Activated CD4-positive, alpha-beta T cell treated with anti-CD3 and anti-CD28 coated beads for 24 hours (primary cell): ENCODE measurements at regions not wholly inside any gene's neighbourhood (a gene's known extent, or its start where the extent isn't known, plus 50 kb on each side); places are given as distances from the start of the nearest gene placed in this dataset.

Source experiments
- DNase-seq, 2 donors: peaks; one replicate each; pipeline ENCODE4 v3.0.0-alpha.2; 2020; ENCODE audit warnings: low read depth in 2 of 2

DNA sequence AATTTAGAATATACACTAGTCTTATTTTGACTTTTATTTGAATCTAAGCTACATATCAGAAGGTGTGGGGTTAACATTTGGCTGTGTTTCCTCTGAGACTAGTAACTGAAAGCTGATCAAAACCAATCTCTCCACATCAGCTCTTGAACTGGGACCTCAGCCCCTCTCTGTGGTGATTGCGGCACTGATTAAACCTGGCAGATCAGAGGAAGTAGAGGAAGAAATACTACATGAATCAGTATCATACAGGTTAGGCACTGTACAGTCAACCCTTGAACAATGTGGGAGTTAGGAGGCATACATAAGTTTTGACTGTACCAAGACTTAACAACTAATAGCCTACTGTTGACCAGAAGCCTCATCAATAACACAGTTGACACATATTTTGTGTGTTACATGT lies 122.5 kb upstream of the C1orf87 start:
- DNase-seq, result no peak

DNA sequence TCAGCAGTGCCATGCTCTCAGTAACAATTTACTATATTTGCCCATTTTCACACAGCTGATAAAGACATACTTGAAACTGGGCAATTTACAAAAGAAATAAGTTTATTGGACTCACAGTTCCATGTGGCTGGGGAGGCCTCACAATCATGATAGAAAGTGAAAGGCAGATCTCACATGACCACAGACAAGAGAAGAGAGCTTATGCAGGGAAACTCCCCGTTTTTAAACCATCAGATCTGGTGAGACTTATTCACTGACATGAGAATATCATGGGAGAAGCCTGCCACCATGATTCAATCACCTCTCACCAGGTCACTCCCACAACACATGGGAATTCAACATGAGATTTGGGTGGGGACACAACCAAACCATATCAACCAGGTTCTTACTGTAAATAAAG lies 112.1 kb upstream of the C1orf87 start:
- no peak for DNase-seq

DNA sequence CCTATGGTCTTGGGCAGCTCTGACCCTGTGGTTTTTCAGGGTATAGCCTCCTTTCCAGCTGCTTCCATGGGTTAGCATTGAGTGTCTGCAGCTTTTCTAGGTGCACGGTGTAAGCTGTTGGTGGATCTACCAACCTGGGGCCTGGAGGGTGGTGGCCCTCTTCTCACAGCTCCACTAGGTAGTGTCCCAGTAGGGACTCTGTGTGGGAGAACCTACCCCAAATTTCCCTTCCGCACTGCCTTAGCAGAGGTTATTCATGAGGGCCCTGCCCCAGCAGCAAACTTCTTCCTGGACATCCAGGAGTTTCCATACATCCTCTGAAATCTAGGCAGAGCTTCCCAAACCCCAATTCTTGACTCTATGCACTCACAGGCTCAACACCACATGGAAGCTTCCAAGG lies 111.0 kb upstream of the C1orf87 start:
- DNase-seq, result no peak

DNA sequence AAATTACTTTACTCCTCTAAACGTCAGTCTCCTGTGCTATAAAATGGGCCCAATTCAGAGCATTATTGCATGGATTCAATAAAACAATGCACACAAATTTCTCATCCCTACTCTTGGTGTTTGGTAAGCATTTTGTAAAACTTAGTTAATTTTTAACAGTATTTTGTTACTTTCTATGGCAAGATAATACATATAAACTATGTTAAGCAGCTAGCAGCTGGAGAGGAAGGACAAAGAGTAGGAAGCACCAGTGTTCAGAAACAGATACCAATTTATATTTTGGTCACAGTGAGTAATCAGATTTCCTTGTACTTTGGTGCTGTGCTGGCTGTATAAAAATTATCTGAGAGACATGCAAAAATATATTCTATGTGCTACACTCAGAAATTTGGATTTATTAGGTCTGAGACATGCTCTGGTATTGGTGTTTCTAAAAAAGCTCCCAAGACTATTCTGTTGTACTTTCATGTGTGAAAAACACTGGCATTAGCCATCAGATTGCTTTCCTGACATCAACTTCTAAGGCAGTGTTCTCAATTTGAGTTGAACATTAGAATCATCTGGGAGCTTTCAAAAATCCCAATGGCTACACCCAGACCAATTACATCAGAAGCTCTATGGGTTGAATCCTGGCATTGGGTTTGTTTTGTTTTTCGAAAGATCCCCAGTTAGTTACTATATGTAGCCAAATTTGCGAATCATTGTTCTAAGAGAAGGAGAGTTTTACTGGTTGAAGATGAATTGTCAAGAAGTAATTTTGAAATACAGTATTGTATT lies 100.3 kb upstream of the C1orf87 start:
- no peak for DNase-seq

DNA sequence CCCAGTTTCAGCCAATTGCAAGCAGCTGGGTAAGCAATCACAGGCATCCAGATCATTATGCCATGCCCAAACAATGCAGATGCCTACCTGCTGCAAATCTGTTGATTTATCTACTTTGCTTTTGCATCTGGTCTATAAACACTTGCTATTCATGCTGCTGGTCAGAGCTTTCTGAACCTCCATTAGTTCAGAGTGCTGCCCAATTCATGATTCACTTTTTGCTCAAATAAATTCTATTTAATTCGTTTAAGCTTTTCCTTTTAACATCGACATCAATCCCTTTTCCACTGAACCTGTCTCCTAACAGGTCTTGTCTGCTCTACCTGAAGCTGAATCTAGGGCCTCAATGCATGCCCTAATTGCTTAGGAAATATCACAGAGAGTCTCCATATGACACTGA lies 99.4 kb upstream of the C1orf87 start:
- DNase-seq, result no peak

DNA sequence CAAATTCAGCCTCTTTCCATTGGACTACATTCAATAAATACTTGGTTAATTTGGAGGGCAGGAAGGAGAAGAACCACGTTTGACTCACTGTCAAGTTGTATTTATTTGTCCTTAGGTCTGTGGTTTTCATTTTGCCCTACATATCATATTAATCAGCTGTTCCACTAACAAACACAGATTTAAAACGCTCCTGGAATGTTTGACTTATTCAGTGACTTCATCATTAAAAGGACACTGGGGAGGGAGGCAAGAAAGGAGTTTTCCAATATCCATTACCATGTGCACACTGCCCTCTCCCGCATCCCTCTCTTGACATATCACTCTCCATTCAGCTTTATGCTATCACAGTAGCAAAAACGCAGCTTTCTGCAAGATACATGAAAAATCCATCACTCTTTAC lies 98.2 kb upstream of the C1orf87 start:
- DNase-seq, result no peak

DNA sequence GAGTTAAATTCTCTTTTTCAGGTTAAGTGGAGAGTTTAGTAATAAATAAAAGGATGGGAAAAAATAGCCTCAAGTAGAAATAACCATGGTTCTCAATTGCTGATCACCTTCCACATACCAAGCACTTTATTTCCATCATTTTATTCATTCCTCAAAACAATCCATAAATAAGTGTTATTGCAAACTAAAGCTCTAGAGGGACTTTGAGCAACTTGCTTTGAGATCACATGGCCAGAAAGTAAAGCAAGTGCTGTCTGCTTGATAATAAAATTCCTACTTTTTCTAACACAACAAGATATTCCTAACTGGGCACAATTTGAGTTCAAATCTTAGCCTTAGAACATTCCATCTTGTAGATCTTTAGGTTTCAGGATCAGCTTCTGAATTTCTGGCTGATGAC lies 97.1 kb upstream of the C1orf87 start:
- no peak for DNase-seq

DNA sequence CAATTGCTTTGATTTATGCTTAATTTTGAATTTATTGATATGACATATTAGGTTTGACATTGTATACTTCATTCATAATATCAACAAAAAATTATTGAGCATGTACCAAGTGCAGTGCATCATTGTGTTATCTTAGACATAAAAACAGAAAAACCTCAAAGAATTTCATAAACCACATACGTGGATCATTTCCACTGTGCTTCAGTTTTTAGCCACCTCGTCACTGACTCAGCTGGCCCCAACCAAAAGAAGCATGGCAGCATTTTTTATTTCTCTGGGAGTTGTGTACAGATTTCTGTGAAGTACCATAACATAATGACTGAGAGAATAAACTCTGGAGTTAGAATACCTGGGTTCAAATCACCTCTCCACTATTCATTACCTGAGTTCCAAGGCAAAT lies 95.6 kb upstream of the C1orf87 start:
- no peak for DNase-seq

DNA sequence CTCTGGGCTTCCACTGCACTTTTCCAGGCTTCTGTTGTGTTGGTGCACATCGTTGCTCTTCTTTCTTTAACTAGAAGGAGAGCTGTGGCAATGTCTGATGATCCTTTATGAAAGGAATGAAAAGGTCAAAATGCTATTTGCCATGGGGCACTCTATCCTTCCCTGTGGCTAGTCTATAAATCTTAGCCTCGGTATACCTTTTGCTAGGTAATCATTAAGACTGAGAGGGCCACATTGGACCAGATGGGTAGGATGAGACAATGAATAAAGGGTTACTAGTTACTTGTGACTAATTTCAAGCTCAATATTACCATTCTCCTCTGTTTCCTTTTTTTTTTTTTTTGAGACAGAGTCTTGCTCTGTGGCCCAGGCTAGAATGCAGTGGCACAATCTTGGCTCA lies 89.4 kb upstream of the C1orf87 start:
- no peak for DNase-seq

DNA sequence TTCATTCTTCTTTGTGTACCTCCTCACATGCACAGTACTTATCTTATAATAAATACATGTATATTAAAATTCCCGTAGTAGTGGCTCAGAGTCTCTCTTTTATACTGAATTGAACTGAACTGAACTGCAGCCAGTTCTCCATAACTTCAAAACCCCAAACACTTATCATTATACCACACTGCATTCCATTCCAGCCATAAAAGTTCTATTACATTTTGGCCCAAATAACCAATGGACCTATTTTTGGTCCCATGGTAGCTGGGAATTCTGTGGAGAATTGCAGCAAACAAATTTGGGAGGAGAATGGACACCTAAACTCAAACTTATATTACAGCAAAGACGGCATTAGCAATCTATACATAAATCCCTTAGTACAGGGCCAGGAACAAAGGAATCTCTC lies 86.6 kb upstream of the C1orf87 start:
- DNase-seq, result no peak

DNA sequence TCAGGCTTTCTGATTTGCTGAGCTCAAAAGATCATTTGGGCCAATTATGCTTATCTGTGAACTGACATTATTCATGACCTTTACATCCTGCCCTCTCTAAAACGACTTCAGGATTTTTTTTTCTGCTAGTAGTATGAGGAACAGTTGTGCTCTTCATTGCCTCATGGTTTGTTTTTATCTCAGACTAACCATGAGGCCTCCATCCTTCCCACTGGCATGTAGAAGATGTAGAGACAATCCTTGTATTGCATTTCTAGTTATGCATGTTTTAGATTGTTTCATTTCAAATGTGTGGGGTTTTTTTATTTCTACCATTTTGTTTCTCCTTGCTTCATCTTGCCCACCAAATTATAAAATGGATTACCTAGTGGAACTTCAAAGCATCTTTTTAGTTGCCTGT lies 82.8 kb upstream of the C1orf87 start:
- no peak for DNase-seq

DNA sequence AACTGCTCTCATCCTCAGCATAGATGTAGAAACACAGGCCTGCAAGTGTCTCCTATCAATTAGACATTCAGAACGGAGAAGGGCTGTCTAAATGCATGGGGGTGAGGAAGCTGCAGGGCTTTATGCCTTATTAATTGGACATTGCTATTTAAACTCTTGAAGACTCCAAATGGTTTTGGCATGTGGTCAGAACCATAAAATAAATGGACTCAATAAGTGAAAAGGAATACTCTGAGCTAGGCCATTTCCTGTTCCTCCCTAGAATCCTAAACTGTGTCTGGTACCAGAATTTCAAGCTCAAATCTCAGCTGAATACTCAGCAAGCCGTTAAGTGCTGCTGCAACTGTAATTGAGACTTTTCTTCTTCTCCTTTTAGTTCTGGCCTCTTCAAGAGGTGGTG lies 80.4 kb upstream of the C1orf87 start:
- no peak for DNase-seq

DNA sequence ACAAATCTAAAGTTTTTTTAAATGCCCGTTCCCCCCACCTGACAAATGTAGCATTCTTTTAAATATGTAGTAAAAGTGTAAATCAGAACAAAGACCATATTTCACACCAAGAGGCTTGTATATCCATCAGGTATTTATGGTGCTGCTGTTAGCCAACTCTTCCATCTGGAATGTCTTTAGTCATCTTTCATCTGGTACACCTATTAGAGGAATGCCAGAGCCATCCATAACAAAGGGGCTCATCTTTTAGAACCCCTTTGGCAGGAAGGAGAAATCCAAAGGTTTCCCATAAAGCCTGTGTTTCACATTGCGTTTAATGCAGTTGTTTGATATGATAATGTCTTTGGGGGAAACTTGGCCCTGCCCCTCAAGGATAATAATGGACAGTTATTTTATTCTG lies 79.3 kb upstream of the C1orf87 start:
- no peak for DNase-seq

DNA sequence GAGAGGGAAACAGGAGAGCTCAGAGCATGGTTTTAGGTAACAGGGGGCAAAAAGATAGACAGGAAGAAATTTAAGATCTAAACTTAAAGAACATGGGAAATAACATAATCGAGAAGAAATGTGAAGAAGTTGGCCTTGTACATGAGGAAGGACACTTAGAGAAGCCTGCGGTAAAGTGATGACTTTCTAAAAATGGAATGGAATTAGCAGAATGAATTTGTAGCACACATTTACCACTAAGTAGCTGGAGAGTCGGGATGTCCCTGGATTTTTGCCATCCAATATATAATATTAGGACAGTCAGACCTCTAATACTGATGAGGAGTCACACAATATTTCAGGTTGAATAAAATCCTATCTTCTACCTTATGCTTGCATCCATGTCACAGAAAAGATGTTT lies 77.7 kb upstream of the C1orf87 start:
- DNase-seq, result no peak

DNA sequence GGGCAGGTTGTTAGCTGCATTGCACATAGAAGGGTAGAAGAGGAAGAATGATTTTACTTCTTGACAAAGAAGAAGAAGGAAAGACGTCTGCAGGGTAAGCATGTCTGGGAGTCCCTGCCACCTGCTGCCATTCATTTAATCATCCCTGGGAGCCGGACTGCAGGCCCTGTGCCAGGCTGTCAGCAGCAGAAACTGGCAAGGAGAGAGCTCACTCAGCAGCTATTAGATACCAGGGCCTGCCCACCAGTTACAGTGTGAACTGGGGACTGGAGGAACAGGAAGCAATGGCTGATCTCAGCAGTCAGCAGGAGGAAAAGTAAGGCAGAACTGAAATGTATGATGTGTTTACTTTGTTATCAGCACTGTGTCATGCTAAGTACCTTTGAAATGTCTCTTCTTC lies 75.7 kb upstream of the C1orf87 start:
- no peak for DNase-seq

DNA sequence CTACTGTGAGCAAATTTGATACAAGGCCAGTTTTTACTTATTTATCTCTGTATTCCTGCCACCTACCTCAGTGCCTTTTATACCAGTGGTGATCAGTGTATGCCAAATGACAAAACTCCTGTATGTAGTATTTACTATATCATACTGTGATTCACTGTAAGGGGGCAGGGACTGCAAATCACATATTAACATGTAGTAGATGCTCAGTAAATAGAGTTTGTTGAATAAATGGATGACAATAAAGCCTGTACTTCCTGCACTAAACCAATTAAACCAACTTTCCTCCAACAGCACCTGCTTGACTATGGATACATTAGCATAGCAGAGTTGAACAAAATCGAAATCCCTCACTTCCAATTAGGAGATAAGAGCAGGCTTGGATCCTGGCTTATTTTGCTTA lies 73.3 kb upstream of the C1orf87 start:
- no peak for DNase-seq

DNA sequence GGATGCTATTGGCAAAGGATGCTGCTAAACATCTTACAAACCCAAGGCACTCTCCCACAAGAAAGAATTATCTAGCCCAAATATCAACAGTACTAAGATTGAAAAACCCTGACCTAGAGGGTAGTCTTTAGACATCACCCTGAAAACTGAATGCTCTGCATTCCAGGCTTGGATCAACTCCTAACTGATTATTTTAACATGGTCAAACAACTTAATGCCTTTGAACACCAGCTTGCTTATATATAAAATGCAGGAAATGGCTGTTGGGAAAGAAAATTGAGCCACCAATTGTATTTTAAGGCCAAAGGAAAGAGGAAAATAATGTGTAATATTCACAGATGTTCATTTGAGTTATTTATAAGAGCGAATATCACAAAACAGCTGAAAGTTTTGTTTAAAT lies 72.2 kb upstream of the C1orf87 start:
- DNase-seq, result no peak

DNA sequence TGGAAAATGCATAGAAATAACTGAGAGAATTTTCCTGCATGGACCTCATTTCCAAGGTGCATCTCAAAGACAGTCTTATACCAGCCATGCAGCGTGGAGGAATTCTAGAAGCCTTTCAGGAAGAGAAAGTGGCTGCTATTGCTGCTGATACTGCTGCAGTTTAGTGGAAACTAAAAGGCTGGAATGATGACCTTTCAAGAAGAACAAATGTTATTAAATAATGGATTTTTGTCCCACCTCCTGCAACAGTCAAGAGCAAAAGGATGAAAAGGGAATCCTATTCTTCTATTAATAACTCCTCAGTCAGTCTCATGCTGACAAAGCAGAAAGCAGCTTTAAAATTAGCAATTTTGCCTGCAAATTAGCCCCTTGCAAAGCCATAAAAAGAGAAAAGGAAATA lies 68.2 kb upstream of the C1orf87 start:
- no peak for DNase-seq

DNA sequence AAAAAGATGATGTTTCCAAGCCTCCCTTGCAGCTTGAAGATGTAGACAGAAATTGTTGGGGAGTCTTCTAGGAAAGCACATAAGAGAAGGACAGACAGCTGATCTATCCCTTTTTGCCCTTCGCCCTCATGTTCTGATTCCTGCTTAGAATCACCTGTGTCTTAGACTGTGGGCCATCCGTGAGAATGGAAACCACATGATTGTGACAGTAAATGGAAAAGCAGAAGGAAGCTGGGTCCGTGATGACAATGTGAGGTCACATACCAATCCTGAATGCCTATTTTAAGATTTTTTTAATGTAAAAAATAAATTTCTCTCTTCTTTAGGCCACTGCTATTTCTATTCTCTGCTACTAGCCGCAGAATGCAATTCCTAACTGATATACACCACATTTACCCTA lies 67.7 kb upstream of the C1orf87 start:
- DNase-seq, result no peak

DNA sequence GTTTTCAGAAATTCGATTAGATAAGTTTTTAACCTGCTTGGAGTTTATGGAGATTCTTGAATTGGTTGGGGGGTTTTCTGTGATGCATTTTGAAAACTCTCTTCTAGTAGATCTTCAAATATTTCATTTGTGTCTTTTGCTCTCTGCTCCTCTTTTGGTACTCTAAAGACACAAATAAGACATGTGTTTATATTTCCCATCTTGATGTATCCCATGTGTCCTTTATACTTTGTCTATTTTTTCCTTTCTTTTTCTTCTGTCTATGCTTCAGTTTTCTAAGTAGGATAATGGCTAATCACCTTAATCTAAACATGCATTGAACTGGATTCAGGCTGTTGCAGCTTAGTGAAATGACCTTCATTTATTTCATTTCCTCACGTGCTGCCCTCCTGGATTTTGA lies 63.8 kb upstream of the C1orf87 start:
- no peak for DNase-seq

DNA sequence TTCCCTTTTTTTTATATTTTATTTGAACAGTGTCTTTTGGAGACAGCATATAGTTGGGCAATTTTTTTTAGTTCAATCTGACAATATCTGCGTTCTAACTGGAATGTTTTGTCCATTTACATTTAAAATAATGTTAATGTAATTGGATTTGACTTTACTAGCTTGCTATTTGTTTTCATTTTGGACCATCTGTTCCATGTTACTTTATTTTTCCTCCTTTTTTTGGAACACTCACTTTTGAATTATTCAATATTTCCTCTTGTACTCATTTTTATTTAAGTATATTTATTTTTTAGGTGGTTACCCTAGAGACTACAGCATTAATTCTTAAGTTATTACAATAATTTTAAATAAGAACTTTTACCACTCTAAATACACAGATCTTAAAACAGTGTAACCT lies 62.8 kb upstream of the C1orf87 start:
- DNase-seq, result no peak

DNA sequence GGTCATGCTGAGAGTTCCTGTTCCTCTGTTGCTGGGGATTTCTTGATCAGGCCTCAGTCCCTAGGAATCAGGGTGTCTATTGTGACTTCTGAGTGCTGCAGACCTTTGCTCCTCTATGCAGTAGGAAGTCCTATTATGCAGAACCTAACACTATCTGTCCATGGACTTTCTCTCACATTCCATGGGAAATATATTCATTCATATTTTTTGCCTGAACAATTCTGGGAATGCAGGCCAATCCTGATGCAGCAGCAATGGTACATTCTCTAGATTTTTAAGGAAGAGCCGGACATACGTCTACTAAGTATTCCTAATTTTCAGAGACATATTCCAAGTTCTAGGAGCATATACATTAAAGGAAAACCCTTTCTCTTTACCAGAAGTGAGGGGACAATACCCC lies 61.1 kb upstream of the C1orf87 start:
- DNase-seq, result no peak

DNA sequence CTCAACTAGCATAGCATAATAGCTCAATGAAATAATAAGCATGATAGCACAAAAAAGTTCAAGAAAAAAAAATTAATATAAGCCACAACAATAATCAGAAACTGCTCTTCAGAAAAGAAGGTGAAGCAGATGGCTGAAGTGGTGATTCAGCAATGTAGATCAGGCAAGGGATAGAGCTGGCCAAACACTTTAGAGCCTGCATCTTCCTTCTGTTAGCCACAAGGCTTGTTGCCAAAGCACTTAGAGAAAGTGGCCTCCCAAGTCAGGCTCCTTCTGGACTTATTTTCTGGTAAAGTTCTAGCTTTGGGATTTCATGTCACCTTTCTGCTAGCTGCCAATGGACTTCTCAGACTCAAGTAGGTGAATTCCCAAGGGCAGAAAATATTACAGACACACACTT lies 60.3 kb upstream of the C1orf87 start:
- no peak for DNase-seq

DNA sequence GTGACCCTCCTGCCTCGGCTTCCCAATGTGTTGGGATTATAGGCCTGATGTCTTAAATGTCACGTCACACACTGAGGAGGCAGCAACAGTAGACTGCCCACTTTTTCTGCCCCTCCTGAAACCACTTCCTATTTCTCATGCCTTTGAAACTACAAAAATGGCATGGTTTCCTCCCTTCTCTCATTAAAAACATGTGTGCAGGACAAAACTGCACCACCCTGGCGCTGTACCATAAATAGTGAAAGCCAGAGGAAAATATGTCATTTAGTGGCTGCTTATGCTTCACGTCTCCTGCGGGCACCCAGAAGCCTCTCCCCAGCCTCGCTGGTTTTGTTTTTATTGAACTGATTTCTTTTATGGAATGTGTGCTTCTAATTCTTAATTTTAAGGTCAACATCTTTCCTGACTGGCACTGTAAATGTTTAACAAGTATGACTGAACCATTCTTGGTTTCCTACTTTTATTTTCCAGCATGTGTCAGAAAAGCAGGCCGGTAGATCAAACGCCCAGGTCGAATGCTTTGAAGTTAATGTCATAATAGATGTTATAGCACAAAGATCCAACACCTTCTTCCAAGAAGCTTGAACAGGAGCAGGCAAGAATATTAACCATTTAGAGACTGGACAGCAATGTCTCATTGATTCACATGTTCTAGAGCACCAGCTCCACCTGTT lies 59.6 kb upstream of the C1orf87 start:
- no peak for DNase-seq
